ENCODE measurements at regions not wholly inside any gene's neighbourhood (a gene's known extent, or its start where the extent isn't known, plus 50 kb on each side); places are given as distances from the start of the nearest gene placed in this dataset.

DNA sequence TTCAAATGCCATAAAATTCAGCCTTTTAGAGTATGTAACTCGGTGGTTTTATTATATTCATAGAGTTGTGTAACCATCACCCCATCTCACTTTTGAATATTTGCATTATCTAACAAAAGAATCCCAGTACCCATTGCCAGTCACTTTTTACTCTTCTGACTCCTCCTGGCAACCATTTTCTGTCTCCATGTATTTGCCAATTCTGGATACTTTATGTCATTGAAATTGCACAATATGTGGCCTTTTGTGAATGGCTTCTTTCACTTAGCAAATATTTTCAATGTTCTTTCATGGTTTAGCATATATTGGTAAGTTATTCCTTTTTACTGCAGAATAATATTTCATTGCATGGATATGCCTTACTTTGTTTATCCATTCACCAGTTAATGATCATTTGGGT lies 79.9 kb downstream of the SLIT2 start:
- Histone ChIP-seq H3K36me3 (ENCODE audit: control insufficient read depth in 2 of 2, extremely low read depth in 1 of 2, insufficient read depth in 2 of 2, low read length in 2 of 2) (no peaks in the 10 kb centered on the region), H3K9me1 (replicated peaks; ENCODE audit: control insufficient read depth, extremely low read depth, insufficient read depth, low read length) (no peaks in the 10 kb centered on the region), H3K9ac (replicated peaks; ENCODE audit: extremely low read depth, insufficient read depth, low read length) (no peak overlapping the region), H3K27me3 (ENCODE audit: control insufficient read depth in 2 of 2, insufficient read depth in 2 of 2, low read length in 2 of 2) (no peaks in the 10 kb centered on the region), H3K4me3 (replicated peaks in 1 of 3; ENCODE audit: insufficient read depth in 1 of 3, low read depth in 1 of 3, low read length in 3 of 3) (no peak overlapping the region), H3K4me1 (ENCODE audit: control insufficient read depth, extremely low read depth, insufficient read depth, low read length) (no peaks in the 10 kb centered on the region), H2AFZ (ENCODE audit: low read depth, low read length) (no peak overlapping the region), H3K9me3 (replicated peaks; ENCODE audit: control insufficient read depth, insufficient read depth, low read length) (no peaks in the 10 kb centered on the region), H3K4me2 (ENCODE audit: insufficient read depth, low read length) (no peak overlapping the region), H4K20me1 (replicated peaks; ENCODE audit: control insufficient read depth, extremely low read depth, insufficient read depth, low read length) (no peaks in the 10 kb centered on the region), H3K27ac (ENCODE audit: insufficient read depth, low read depth, low read length) (no peak overlapping the region), H3K79me2 (ENCODE audit: control insufficient read depth, insufficient read depth, low read length) (peaks cover 2% of the 10 kb centered on the region)
- BruUV-seq (replicated peaks): no TSS peak
- intact Hi-C loops (cut with micrococcal nuclease) (no loop called here), dilution Hi-C loops (cut with MboI; ENCODE audit: extremely low pct_ligation_motif_present, low sequenced_read_pairs) (no loop called here)
- ChIA-PET CTCF (interaction anchor here (1.9 kb wide), 1 partner anchor 13 kb away, joined by 4 read pairs; no protein-coding TSS in a partner anchor), POLR2A (no interaction called here)
- FAIRE-seq (no peak), DNase-seq (ENCODE audit: low read depth, low spot score) (no peak)
- TF ChIP-seq POLR2A (IDR thresholded peaks at IDR 0.05; ENCODE audit: low read depth, low read length): no peak
- no peak for TF ChIP-seq MYC (IDR thresholded peaks at IDR 0.05; ENCODE audit: low read depth, low read length)
- TF ChIP-seq, protein P1, sequence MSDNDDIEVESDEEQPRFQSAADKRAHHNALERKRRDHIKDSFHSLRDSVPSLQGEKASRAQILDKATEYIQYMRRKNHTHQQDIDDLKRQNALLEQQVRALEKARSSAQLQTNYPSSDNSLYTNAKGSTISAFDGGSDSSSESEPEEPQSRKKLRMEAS (IDR thresholded peaks at IDR 0.05; ENCODE audit: insufficient read depth, insufficient read length): no peak
- no peak for TF ChIP-seq EZH2 (IDR thresholded peaks at IDR 0.05; ENCODE audit: borderline replicate concordance, low read depth, low read length, severe bottlenecking)
- no peak for TF ChIP-seq FOS (IDR thresholded peaks at IDR 0.05; ENCODE audit: borderline replicate concordance, insufficient read depth, low read length)
- TF ChIP-seq POLR2AphosphoS5 (IDR thresholded peaks at IDR 0.05; ENCODE audit: insufficient read depth, low read depth, low read length): no peak
- TF ChIP-seq, protein P2, sequence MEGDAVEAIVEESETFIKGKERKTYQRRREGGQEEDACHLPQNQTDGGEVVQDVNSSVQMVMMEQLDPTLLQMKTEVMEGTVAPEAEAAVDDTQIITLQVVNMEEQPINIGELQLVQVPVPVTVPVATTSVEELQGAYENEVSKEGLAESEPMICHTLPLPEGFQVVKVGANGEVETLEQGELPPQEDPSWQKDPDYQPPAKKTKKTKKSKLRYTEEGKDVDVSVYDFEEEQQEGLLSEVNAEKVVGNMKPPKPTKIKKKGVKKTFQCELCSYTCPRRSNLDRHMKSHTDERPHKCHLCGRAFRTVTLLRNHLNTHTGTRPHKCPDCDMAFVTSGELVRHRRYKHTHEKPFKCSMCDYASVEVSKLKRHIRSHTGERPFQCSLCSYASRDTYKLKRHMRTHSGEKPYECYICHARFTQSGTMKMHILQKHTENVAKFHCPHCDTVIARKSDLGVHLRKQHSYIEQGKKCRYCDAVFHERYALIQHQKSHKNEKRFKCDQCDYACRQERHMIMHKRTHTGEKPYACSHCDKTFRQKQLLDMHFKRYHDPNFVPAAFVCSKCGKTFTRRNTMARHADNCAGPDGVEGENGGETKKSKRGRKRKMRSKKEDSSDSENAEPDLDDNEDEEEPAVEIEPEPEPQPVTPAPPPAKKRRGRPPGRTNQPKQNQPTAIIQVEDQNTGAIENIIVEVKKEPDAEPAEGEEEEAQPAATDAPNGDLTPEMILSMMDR (IDR thresholded peaks at IDR 0.05; ENCODE audit: extremely low read depth in 1 of 2, insufficient read depth in 1 of 2, low read depth in 1 of 2, low read length in 2 of 2): no peak
- no peak for TF ChIP-seq JUN (IDR thresholded peaks at IDR 0.05; ENCODE audit: borderline replicate concordance, insufficient read depth, insufficient read length, low read depth)
- TF ChIP-seq GATA2 (IDR thresholded peaks at IDR 0.05; ENCODE audit: insufficient read depth, insufficient read length, low read depth, low read length): no peak

All from endothelial cell of umbilical vein (primary cell).